Loucy (cell line): ENCODE measurements at regions not wholly inside any gene's neighbourhood (a gene's known extent, or its start where the extent isn't known, plus 50 kb on each side); places are given as distances from the start of the nearest gene placed in this dataset.

Experiments
- H2AFZ ChIP-seq: fragments of 200-600 bp; sonication (generic); 2 replicates; pipeline ENCODE4 v1.6.0; 2016; ENCODE audit warnings: antibody characterized with exemption, mild to moderate bottlenecking, low read length, moderate library complexity
- H3F3A ChIP-seq: fragments of 200-600 bp; 2 replicates; pipeline ENCODE4 v1.6.0; 2016; ENCODE audit warnings: antibody characterized with exemption, low read depth, mild to moderate bottlenecking
- H3K27me3 ChIP-seq: fragments of 200-600 bp; sonication (generic); 2 replicates; pipeline ENCODE4 v1.6.1; 2014; ENCODE audit warnings: low read length, mild to moderate bottlenecking; ENCODE audit not compliant: insufficient read depth, poor library complexity, severe bottlenecking
- H3K36me3 ChIP-seq: fragments of 200-600 bp; sonication (generic); 2 replicates; pipeline ENCODE4 v1.6.1; 2016; ENCODE audit warnings: low read length; ENCODE audit not compliant: insufficient read depth
- H3K4me1 ChIP-seq: fragments of 200-600 bp; sonication (generic); 2 replicates; pipeline ENCODE4 v1.5.1; 2014; ENCODE audit warnings: low read length, mild to moderate bottlenecking; ENCODE audit not compliant: insufficient read depth, poor library complexity, severe bottlenecking
- H3K4me2 ChIP-seq: fragments of 200-600 bp; sonication (generic); 2 replicates; pipeline ENCODE4 v1.6.0; 2014; ENCODE audit warnings: antibody characterized with exemption, low read length, low read depth, mild to moderate bottlenecking; ENCODE audit not compliant: poor library complexity, severe bottlenecking
- H3K4me3 ChIP-seq: fragments of 200-600 bp; sonication (generic); 2 replicates; pipeline ENCODE4 v1.5.1; 2014; ENCODE audit warnings: low read length, mild to moderate bottlenecking, mixed read lengths; ENCODE audit not compliant: poor library complexity, severe bottlenecking
- H3K79me2 ChIP-seq: fragments of 200-600 bp; sonication (generic); 2 replicates; pipeline ENCODE4 v1.6.1; 2014; ENCODE audit warnings: low read length; ENCODE audit not compliant: insufficient read depth
- H3K9ac ChIP-seq: fragments of 200-600 bp; sonication (generic); 2 replicates; pipeline ENCODE4 v1.6.0; 2014; ENCODE audit warnings: mild to moderate bottlenecking, low read depth, low read length, moderate library complexity; ENCODE audit not compliant: poor library complexity, severe bottlenecking
- H3K9me2 ChIP-seq: fragments of 200-600 bp; sonication (generic); replicated peaks from 2 replicates; pipeline ENCODE4 v1.6.1; 2016; ENCODE audit warnings: low read depth, low read length, mixed read lengths
- H3K9me3 ChIP-seq: fragments of 200-600 bp; sonication (generic); 2 replicates; pipeline ENCODE4 v1.6.1; 2014; ENCODE audit warnings: mild to moderate bottlenecking, antibody characterized with exemption, low read length, low read depth; ENCODE audit not compliant: insufficient read depth
- H4K20me1 ChIP-seq: fragments of 200-600 bp; sonication (generic); 2 replicates; pipeline ENCODE4 v1.6.0; 2014; ENCODE audit warnings: antibody characterized with exemption, low read length, mild to moderate bottlenecking; ENCODE audit not compliant: insufficient read depth, poor library complexity, severe bottlenecking
- CTCF ChIP-seq: fragments of 200-600 bp; sonication (generic); conservative IDR thresholded peaks from 2 replicates; pipeline ENCODE4 v1.5.1; 2014; ENCODE audit warnings: mild to moderate bottlenecking, antibody characterized with exemption, low read length
- EZH2phosphoT487 ChIP-seq: fragments of 200-600 bp; IDR thresholded peaks from 2 replicates; pipeline ENCODE4 v1.6.1; 2018; ENCODE audit warnings: antibody characterized with exemption, mild to moderate bottlenecking, moderate library complexity, borderline replicate concordance

- Histone ChIP-seq H2AFZ (no peak overlapping the region), H3K9me2 (no peaks in the 10 kb centered on the region), H3K4me3 (no peak overlapping the region), H3K27me3 (no peaks in the 10 kb centered on the region), H3K4me1 (no peaks in the 10 kb centered on the region), H3K36me3 (no peaks in the 10 kb centered on the region), H3F3A (no peaks in the 10 kb centered on the region), H3K9me3 (no peaks in the 10 kb centered on the region), H3K79me2 (no peaks in the 10 kb centered on the region), H3K4me2 (no peak overlapping the region), H3K9ac (no peak overlapping the region), H4K20me1 (no peaks in the 10 kb centered on the region)
- TF ChIP-seq EZH2phosphoT487, result no peak
- no peak for TF ChIP-seq CTCF
Observed at GRCh38 chr12:80025638-80026037, 73.7 kb upstream of the OTOGL start.

- H3F3A ChIP-seq, result no peaks in the 10 kb centered on the region
- H3K36me3 ChIP-seq, result no peaks in the 10 kb centered on the region
- H3K9me3 ChIP-seq, result no peaks in the 10 kb centered on the region
- H3K9me2 ChIP-seq, result no peaks in the 10 kb centered on the region
- no peaks in the 10 kb centered on the region for H4K20me1 ChIP-seq
- no peaks in the 10 kb centered on the region for H3K79me2 ChIP-seq
- H3K4me3 ChIP-seq, result no peak overlapping the region
- TF ChIP-seq EZH2phosphoT487, result no peak
- no peak overlapping the region for H3K9ac ChIP-seq
- no peak overlapping the region for H3K4me2 ChIP-seq
- no peak overlapping the region for H2AFZ ChIP-seq
- H3K27me3 ChIP-seq, result no peaks in the 10 kb centered on the region
- no peaks in the 10 kb centered on the region for H3K4me1 ChIP-seq
Observed at GRCh38 chr12:80019691-80020090, 79.6 kb upstream of the OTOGL start.

GRCh38 chr12:80018119-80018518, 81.2 kb upstream of the OTOGL start:
- Histone ChIP-seq H3K79me2 (no peaks in the 10 kb centered on the region), H3K9ac (no peak overlapping the region), H3K9me3 (no peaks in the 10 kb centered on the region), H3F3A (no peaks in the 10 kb centered on the region), H3K4me2 (no peak overlapping the region), H3K4me3 (no peak overlapping the region), H3K36me3 (no peaks in the 10 kb centered on the region), H4K20me1 (no peaks in the 10 kb centered on the region), H3K9me2 (no peaks in the 10 kb centered on the region), H2AFZ (no peak overlapping the region), H3K27me3 (no peaks in the 10 kb centered on the region), H3K4me1 (no peaks in the 10 kb centered on the region)
- TF ChIP-seq CTCF (no peak), EZH2phosphoT487 (no peak)

- Histone ChIP-seq H3K27me3 (no peaks in the 10 kb centered on the region), H3K9ac (no peak overlapping the region), H3F3A (no peaks in the 10 kb centered on the region), H3K79me2 (no peaks in the 10 kb centered on the region), H2AFZ (no peak overlapping the region), H3K9me3 (no peaks in the 10 kb centered on the region), H3K36me3 (no peaks in the 10 kb centered on the region), H4K20me1 (no peaks in the 10 kb centered on the region), H3K4me2 (no peak overlapping the region), H3K4me1 (no peaks in the 10 kb centered on the region), H3K9me2 (no peaks in the 10 kb centered on the region), H3K4me3 (no peak overlapping the region)
- TF ChIP-seq CTCF (no peak), EZH2phosphoT487 (no peak)
Observed at GRCh38 chr12:80017261-80017870, 82.0 kb upstream of the OTOGL start.
